ENCODE measurements at regions not wholly inside any gene's neighbourhood (a gene's known extent, or its start where the extent isn't known, plus 50 kb on each side); places are given as distances from the start of the nearest gene placed in this dataset.
"Not testable (repeated sequence)": the region's sequence is repeated elsewhere in the genome, so short reads cannot be mapped to it uniquely, and the experiment has no call there.

DNA sequence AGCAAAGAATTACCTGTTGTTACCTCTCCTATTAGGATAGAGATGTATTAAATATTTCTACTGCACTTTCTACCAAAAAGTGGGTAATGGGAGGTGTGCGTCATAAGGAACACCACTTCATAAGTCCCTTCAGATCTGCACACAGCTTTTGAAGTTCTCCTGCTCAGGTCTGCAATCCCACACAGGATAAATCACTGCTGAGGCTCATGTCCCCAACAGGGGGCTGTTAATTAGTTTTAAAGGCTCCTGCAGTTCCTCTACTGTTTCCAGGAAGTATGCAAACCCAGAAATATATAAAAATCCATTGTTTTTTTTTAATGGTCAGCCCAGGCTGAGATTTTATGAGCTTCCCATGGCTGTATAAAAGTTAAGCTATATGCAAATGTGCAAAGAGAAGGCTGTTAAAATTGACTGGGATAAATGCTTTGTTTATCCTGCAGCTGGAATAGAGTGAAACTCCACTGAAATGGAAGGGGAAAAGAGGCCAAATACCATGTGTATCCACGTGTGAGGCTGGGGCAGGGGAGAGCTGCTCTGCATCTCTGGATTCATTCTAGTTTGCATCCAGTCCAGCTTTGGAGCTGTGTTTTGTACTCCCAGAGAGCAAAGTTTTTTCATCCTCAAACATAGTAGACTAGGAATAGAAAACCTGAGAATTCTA is 903.7 kb downstream of the TDRD15 start:
- intact Hi-C loops (cut with DNase I): no loop called here
- DNase-seq (no peak), ATAC-seq (ENCODE audit: poor library complexity) (no peak)

DNA sequence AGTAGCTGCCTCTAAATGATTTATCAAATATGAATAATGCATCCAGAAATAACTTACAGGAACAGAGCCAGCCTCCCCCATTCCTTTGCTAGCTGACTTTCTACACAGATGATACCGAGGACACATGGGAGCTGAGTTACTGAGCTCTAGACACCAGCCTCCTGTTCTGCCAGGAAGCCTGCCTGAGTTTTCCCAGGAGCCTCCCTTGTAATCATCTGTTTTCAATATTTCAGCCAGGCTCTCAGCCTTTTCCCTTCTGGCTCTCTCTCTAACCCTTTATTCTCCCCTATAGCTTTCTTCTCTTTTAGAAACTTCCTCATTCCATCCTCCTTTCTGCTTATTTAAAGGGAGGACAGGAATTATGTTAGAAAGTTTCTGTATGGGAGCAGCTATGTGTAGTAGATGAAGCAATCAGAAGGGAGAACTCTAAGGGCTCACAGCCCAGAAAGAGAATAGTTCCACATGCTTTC is 911.6 kb downstream of the TDRD15 start:
- DNase-seq: peak; percentile 46
- peak; percentile 93 for ATAC-seq (ENCODE audit: poor library complexity)
- intact Hi-C loops (cut with DNase I): no loop called here

DNA sequence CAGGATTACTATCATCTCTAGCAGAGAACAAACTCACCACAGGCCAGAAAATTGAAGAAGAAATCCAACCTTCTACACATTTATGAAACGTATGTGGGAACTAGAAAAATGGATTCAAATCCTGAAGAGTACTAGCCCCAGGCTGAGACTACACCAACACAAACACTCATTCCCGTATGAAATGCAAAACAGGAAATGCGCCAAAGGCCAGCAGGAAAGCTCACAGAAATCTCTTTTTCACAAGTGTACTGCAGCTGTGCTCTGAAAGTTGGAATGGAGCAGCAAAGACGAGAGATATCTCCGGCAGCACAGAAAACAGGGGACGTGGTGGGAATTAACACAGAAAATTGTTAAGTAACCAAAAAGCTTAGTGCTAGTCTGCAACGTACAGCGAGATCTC is 913.5 kb downstream of the TDRD15 start:
- DNase-seq (peak; percentile 20), ATAC-seq (ENCODE audit: poor library complexity) (peak; percentile 78)
- intact Hi-C loops (cut with DNase I): no loop called here

DNA sequence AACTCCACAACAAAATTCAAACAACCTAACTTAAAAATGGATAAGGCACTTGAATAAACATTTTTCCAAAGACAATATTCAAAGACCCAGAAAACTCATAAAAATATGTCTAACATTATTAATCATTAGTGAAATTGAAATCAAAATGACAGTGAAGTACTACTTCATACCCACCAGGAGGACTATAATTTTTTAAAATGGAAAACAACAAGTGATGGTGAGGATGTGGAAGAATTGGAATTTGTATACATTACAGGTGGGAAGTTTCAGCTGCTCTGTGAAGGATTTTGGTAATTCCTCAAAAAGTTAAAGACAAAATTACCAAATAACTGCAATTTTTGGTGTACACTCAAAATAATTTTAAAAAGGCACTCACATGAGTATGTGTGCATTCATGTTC is 920.0 kb downstream of the TDRD15 start:
- no peak for DNase-seq
- intact Hi-C loops (cut with DNase I): no loop called here
- ATAC-seq (ENCODE audit: poor library complexity): no peak

DNA sequence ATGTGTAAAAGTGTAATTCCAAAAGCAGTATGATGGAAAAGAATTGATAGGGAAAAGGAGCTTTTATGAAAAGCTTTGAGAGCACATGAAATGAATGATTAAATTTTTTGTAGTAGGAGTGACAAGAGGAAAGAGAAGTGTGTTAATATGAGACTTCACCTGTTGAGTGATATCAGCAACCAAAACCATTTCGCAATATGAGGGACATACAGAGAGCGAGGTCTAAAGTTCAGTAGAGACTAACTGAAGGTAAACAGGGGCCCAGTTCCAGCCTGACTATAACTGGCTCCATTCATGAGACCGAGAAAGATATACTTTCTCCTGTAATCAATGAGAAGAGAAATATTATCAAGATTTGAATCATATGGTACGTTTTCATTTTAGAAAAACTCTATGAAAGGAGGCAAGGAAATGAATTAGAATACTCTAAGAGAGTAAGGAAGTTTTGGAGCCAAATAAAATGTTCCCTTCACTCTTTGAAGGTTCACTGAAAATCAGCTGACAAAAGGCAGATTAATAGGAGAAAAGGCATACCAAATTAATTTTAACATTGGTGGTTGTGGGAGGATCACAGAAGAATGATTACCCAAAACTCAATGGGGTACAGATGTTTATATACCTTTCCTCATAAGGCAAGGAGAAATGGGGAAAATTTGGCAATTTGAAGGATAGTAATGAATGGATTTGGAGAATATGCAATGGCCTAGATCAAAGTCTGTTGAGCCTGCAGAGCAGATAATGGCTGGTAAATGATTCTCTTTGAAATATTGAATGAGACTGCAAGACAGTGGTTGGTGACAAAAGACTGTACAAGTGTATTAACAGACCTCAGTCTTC is 932.2 kb downstream of the TDRD15 start:
- intact Hi-C loops (cut with DNase I): no loop called here
- DNase-seq: no peak
- no peak for ATAC-seq (ENCODE audit: poor library complexity)

DNA sequence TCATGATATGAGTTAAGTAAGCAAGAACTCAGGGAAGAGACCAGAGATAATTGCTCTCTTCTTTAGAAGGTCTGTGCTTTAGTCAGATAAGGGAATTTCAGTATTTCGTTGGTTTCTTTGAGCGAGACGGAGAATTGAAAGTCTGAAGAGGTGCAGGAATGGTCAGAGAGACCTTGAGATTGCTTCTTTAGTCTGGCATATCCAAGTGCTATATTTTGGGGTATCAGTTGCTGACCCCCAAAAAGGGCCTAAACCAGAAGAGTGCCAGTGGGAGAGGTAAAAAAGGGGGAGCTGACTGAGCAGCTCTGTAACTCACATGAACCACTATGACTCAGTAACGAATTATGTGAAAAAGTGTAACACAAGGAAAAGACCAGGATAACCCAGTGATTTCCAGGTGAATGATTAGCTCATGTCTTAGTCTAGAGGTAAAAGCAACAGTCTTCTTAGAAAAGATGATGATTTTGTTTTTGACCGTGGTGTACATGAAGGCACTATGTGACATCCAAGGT is 932.9 kb downstream of the TDRD15 start:
- no peak for ATAC-seq (ENCODE audit: poor library complexity)
- intact Hi-C loops (cut with DNase I): no loop called here
- no peak for DNase-seq

DNA sequence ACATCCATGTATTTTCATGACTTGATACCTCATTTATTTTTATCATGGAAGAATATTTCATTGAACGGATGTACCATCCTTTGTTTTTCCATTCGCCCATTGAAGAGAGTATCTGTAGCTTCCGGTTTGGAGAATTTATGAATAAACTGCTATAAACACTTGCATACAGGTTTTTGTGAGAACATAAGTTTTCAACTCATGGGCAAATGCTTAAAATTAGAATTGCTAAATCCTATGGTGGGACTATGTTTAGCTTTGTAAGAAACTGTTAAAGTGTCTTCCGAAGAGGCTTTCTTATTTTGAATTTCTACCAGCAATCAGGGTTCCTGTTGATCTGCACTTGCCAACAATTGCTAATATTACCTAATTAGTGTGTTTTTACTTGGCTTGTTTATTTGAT is 938.9 kb downstream of the TDRD15 start:
- intact Hi-C loops (cut with DNase I): no loop called here
- DNase-seq (no peak), ATAC-seq (ENCODE audit: poor library complexity) (no peak)

DNA sequence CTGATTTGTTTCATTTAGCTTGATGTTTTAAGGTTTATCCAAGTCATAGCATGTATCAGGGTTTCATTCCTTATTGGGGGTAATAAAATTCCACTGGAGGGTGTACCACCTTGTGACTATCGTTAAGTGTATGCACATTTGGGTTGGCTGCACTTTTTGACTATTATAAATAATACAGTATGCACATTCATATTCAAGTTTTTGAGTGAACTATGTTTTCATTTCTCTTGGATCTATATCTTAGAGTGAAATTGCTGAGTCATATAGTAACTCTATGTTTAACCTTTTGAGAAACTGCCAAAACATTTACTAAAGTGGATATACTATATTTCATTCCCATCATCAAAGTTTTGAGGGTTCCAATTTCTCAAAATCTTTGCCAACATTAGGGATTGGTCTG is 952.7 kb downstream of the TDRD15 start:
- DNase-seq (no peak), ATAC-seq (ENCODE audit: poor library complexity) (no peak)
- intact Hi-C loops (cut with DNase I): no loop called here

DNA sequence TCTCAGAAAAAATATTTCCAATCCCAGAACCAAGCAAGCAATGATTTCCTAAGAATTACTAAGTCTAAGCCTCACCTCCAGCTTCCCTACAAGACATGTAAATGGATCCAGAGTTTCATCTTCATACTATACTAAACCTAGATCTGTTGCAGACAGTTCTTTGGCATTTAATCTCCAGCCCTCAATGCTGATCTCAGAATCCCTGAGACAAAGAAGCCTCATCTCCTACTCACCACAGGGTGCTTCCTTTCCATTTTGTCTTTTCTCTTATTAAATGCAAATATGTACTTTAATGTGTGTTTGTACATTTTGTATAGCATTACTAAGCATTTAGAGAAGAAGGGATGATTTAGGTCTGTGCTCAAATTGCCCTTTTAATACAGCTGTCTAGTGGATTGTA is 954.9 kb downstream of the TDRD15 start:
- DNase-seq: no peak
- ATAC-seq (ENCODE audit: poor library complexity): no peak
- intact Hi-C loops (cut with DNase I): no loop called here

DNA sequence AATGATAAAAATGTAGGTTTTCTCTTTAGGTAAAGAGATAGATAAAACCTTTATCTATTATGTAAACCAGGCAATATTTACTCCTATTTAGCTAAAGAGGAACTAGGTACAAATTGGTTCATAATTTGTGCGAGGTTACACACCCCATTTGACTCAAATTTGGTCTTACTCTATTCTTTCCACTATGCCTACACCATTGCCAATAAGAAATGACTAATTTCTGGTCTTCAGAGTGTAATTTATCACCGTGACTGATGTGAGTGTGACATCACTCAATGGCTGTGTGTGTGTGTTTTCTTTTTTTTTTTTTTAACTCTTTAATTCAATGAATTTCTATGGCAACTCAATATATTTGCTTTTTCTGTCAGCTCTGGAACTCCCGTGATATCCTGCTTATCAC is 955.8 kb downstream of the TDRD15 start:
- intact Hi-C loops (cut with DNase I): no loop called here
- DNase-seq (no peak), ATAC-seq (ENCODE audit: poor library complexity) (no peak)

DNA sequence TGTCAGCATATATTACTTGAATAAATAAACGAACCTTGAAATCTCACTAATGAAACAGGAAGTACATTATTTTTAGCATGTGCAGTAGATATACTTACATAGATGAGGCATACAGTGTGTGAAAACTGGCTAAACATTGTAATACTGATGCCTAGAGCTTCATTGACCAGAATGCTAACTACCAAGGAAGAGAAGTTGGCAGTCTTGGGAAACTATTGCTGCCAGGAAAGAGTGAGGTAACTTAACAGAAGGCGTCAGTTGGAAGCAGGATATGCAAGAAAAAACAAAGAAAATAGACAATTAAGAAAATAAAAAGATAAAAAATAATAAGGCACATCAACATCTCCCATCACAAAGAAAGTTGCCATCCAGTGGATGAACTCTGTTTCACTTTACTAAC is 963.0 kb downstream of the TDRD15 start:
- intact Hi-C loops (cut with DNase I): no loop called here
- no peak for ATAC-seq (ENCODE audit: poor library complexity)
- no peak for DNase-seq

DNA sequence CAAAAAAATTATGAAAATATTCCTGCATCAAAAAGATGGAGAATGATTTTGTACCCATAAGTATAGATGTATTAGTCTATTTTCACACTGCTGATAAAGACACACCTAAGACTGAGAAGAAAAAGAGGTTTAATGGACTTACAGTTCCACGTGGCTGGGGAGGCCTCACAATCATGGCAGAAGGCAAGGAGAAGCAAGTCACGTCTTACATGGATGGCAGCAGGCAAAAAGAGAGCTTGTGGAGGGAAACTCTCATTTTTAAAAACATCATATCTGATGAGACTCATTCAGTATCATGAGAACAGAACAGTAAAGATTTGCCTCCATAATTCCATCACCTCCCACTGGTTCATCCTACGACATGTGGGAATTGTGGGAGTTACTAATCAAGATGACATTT is 979.8 kb downstream of the TDRD15 start:
- not testable (repeated sequence) for ATAC-seq (ENCODE audit: poor library complexity)

DNA sequence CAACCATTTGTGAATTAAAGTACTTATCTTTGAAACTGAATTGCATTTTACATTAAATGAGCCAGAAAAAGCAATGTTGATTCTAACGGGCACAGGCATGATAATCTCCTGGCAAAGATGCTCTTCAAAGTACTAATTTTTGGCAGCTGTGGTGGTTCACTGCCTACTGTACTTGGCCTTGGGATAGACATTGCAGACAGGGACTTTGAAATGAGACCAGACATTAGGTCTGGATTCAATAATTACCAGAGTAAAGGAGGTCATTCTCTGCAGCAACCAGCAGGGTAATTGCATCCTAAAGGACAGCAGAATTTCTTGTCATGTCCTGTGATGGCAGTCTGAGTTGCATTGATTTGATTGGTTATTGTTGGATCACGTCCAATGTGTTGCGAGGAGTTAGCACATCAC is 986.5 kb downstream of the TDRD15 start:
- ATAC-seq (ENCODE audit: poor library complexity) (no peak), DNase-seq (no peak)
- intact Hi-C loops (cut with DNase I): no loop called here

More for the DNA sequence above, 979.8 kb downstream of the TDRD15 start:
- DNase-seq; intact Hi-C loops (cut with DNase I): not testable (repeated sequence)

DNA sequence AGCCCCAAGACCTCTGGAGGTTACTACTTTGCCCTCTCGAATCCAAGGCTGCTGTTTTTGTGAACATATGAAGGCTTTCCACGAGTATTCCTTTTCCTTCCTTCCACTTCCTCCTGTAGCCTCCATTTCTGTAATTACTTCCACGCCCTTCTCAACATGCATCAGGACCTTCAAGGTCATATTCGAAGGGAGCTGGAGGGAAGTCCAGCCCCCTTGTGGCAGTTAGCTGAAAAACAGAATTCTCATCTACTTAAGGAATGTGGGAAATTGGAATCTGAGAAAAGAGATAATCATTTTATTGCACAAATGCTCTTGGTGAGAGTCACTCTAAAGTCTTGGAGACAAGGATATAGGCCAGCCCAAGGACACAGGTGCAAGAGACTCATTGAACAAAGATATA is 1000.2 kb downstream of the TDRD15 start:
- ATAC-seq (ENCODE audit: poor library complexity) (no peak), DNase-seq (no peak)
- intact Hi-C loops (cut with DNase I): no loop called here

DNA sequence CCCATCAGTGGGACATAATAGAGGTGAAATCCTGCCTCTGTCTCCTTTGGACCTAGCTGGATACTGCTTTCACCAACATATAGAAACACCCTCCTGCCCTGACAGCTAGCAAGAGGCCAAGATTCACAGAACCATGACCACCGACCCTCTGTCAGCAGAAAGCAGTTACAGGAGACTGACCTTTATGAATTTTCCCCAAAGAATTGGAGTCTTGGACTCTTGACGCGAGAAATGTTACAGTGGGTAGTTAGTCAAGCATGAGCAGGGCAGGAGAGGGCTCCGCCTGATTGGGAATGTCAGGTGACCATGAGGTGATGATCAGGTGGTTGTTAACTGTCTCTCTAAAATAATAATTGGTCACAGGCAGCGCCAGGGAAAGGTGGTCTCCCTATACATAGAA is 1002.3 kb downstream of the TDRD15 start:
- ATAC-seq (ENCODE audit: poor library complexity) (no peak), DNase-seq (no peak)
- intact Hi-C loops (cut with DNase I): no loop called here

DNA sequence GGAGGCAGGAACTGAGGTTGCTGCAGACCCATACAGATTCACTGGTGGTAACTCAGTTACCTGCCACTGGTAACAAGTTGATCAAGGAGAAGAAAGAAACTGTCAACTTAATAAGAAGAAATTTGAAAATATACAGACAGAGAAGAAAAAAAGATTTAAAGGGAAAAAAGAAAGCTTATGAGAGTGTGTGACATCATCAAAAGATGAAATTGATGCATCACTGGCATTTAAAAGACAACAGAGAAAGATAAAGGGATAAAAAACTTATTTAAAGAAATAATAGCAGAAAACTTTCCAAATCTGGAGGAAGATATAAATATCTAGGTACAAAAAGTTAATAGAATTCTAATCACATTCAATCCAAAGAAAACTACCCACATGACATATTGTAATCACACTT is 1003.2 kb downstream of the TDRD15 start:
- ATAC-seq (ENCODE audit: poor library complexity) (no peak), DNase-seq (no peak)
- intact Hi-C loops (cut with DNase I): no loop called here

DNA sequence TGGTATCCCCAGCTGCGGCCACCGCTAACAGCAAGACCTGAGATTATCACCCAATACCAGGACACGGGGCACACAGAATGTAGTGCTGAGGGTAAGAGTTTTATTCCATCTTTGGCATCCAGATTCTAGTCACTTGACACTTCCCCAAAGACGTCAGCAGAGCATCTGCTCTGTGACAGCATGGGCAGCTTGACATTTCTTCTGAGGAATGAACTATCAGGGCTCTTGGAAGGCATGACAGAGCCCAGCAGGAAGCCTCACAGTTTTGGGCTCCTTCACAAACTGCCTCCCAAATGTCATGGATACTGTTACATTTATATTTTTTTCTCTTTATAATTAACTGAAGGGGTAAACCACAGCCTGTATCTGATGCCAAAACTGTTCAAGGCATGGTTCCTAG is 1010.7 kb downstream of the TDRD15 start:
- no peak for DNase-seq
- ATAC-seq (ENCODE audit: poor library complexity): no peak
- intact Hi-C loops (cut with DNase I): no loop called here

DNA sequence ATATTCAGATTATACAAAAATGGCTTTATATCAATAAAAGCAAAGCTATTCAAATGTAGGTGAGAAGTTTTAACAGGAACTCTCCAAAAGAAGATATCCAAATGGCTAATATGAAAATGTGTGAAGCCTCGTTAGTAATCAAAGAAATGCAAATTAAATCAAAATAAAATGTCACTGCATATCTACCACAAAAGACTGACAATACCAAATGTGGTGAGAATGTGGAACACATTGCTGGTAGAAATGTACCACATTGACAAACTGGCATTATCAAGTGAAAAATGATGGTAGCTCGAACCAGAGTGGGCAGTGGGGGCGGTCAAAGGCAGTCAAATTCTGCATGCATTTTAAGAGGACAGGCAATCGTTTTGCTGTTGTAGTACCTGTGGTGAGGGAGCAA is 1012.7 kb downstream of the TDRD15 start:
- DNase-seq (no peak), ATAC-seq (ENCODE audit: poor library complexity) (no peak)
- intact Hi-C loops (cut with DNase I): no loop called here

DNA sequence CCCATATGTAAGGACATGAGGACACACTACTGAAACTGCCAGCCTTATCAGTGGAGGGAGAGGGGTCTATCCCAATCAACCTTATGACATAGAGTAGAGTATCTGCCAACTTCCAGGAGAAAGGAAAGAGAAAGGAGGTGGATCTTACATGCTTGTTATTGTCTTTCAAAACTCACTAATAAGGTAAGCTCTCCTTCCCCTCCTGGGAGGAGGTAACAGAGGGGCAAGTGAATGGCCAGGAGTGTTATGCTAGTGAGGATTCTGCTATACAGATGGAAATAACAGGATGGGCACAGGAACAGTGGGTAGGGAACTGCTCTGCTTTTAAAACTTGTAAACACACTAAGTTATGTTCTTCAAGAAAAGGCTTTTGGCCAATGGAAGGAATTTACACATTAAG is 1020.1 kb downstream of the TDRD15 start:
- DNase-seq (no peak), ATAC-seq (ENCODE audit: poor library complexity) (no peak)
- intact Hi-C loops (cut with DNase I): no loop called here

DNA sequence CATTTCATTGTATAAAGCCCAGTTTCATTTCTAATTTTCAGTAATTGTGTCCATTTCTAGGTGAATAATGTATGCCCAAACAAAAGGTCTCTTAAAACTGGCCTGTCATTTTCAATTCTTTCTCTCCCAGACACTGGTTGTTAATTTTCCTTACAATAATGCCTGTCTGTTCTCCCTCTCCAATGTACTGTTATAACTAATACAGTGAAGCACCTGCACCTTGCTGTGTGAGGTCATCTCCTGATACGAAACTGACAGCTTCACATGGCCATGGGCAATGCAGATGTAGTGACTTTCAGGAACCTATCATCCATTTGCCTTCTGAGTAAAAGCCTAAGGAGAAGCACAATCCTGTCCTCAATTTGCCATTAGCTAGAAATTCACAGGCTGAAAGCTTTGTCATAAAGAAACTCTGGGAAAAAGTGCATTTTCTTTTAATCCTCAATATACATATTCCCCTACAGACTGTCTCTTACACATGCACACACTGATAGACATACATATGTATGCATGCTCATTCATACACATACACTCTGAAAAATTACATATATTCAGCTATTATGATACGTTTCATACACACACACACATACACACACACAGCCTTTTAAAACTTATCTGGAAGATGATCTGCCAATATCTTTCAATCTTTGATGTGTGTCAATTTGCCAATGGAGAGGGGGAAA is 1030.3 kb downstream of the TDRD15 start:
- intact Hi-C loops (cut with DNase I): no loop called here
- ATAC-seq (ENCODE audit: poor library complexity): no peak
- no peak for DNase-seq

Data from Right ventricle myocardium superior (tissue), 1 donor.